ENCODE measurements at regions not wholly inside any gene's neighbourhood (a gene's known extent, or its start where the extent isn't known, plus 50 kb on each side); places are given as distances from the start of the nearest gene placed in this dataset.

GRCh38 chr12:47400266-47400665, 305.6 kb downstream of the RPAP3 start:
- no peaks in the 10 kb centered on the region for H3K27me3 Mint-ChIP-seq
- TF ChIP-seq, protein P1, sequence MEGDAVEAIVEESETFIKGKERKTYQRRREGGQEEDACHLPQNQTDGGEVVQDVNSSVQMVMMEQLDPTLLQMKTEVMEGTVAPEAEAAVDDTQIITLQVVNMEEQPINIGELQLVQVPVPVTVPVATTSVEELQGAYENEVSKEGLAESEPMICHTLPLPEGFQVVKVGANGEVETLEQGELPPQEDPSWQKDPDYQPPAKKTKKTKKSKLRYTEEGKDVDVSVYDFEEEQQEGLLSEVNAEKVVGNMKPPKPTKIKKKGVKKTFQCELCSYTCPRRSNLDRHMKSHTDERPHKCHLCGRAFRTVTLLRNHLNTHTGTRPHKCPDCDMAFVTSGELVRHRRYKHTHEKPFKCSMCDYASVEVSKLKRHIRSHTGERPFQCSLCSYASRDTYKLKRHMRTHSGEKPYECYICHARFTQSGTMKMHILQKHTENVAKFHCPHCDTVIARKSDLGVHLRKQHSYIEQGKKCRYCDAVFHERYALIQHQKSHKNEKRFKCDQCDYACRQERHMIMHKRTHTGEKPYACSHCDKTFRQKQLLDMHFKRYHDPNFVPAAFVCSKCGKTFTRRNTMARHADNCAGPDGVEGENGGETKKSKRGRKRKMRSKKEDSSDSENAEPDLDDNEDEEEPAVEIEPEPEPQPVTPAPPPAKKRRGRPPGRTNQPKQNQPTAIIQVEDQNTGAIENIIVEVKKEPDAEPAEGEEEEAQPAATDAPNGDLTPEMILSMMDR (IDR thresholded peaks at IDR 0.05; ENCODE audit: unreplicated experiment) = no peak
- no peak overlapping the region for H3K27ac Mint-ChIP-seq

GRCh38 chr12:47397664-47398281, 308.1 kb downstream of the RPAP3 start:
- TF ChIP-seq, protein P1 (IDR thresholded peaks at IDR 0.05; ENCODE audit: unreplicated experiment) = no peak
- no peaks in the 10 kb centered on the region for H3K27me3 Mint-ChIP-seq
- no peak overlapping the region for H3K4me3 Mint-ChIP-seq (ENCODE audit: low read depth)
- peaks cover 23% of the 10 kb centered on the region for H3K9me3 Mint-ChIP-seq (ENCODE audit: low read depth)
- no peak for DNase-seq (ENCODE audit: low spot score, unreplicated experiment)
- no peaks in the 10 kb centered on the region for H3K36me3 Mint-ChIP-seq (ENCODE audit: insufficient read depth)
- no peaks in the 10 kb centered on the region for H3K4me1 Mint-ChIP-seq (ENCODE audit: low read depth)
- no peak overlapping the region for H3K27ac Mint-ChIP-seq

More at GRCh38 chr12:47400266-47400665, 305.6 kb downstream of the RPAP3 start:
- no peak for DNase-seq (ENCODE audit: low spot score, unreplicated experiment)
- H3K9me3 Mint-ChIP-seq (ENCODE audit: low read depth) = peaks cover 21% of the 10 kb centered on the region
- H3K4me1 Mint-ChIP-seq (ENCODE audit: low read depth) = no peaks in the 10 kb centered on the region
- no peaks in the 10 kb centered on the region for H3K36me3 Mint-ChIP-seq (ENCODE audit: insufficient read depth)
- H3K4me3 Mint-ChIP-seq (ENCODE audit: low read depth) = no peak overlapping the region

GRCh38 chr12:47396902-47397663, 308.7 kb downstream of the RPAP3 start:
- Mint-ChIP-seq H3K9me3 (ENCODE audit: low read depth) (peaks cover 23% of the 10 kb centered on the region), H3K36me3 (ENCODE audit: insufficient read depth) (no peaks in the 10 kb centered on the region), H3K27ac (no peak overlapping the region), H3K4me1 (ENCODE audit: low read depth) (no peaks in the 10 kb centered on the region), H3K27me3 (no peaks in the 10 kb centered on the region), H3K4me3 (ENCODE audit: low read depth) (no peak overlapping the region)
- TF ChIP-seq, protein P1 (IDR thresholded peaks at IDR 0.05; ENCODE audit: unreplicated experiment) = no peak
- no peak for DNase-seq (ENCODE audit: low spot score, unreplicated experiment)

- no peaks in the 10 kb centered on the region for H3K27me3 Mint-ChIP-seq
- no peaks in the 10 kb centered on the region for H3K36me3 Mint-ChIP-seq (ENCODE audit: insufficient read depth)
- no peak overlapping the region for H3K27ac Mint-ChIP-seq
- TF ChIP-seq, protein P1 (IDR thresholded peaks at IDR 0.05; ENCODE audit: unreplicated experiment) = no peak
- H3K4me3 Mint-ChIP-seq (ENCODE audit: low read depth) = no peak overlapping the region
- peaks cover 20% of the 10 kb centered on the region for H3K9me3 Mint-ChIP-seq (ENCODE audit: low read depth)
- H3K4me1 Mint-ChIP-seq (ENCODE audit: low read depth) = no peaks in the 10 kb centered on the region
- no peak for DNase-seq (ENCODE audit: low spot score, unreplicated experiment)
Measured at GRCh38 chr12:47394070-47394469, 311.8 kb downstream of the RPAP3 start.

DNA sequence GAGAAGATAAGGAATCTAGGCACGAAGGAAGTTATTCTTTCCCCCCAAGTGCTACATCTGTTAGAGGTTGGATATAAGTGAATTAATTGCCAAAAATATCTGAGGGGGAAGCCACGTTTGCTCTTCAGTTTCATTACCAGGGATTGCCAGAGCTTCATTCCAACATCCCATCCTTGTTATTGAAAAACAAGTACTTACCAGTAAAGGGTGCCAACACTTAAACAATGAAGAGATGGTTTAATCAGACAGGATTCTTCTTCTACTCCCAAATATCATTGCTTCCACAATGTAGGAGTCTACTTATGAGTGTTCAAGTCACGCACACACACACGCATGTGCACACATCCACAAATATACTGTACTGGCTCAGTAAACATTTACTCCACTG, 312.4 kb downstream of the RPAP3 start:
- DNase-seq (ENCODE audit: low spot score, unreplicated experiment) = no peak
- Mint-ChIP-seq H3K36me3 (ENCODE audit: insufficient read depth) (no peaks in the 10 kb centered on the region), H3K4me3 (ENCODE audit: low read depth) (no peak overlapping the region), H3K9me3 (ENCODE audit: low read depth) (peaks cover 15% of the 10 kb centered on the region), H3K27ac (no peak overlapping the region), H3K4me1 (ENCODE audit: low read depth) (no peaks in the 10 kb centered on the region), H3K27me3 (no peaks in the 10 kb centered on the region)
- TF ChIP-seq, protein P1 (IDR thresholded peaks at IDR 0.05; ENCODE audit: unreplicated experiment) = no peak
